Esophagus mucosa (tissue), 1 donor: ENCODE measurements at regions not wholly inside any gene's neighbourhood (a gene's known extent, or its start where the extent isn't known, plus 50 kb on each side); places are given as distances from the start of the nearest gene placed in this dataset.
"Not testable (repeated sequence)": the region's sequence is repeated elsewhere in the genome, so short reads cannot be mapped to it uniquely, and the experiment has no call there.

Experiments used
- ATAC-seq: fragments of 200-7000 bp; cut with Tn5 transposase; one replicate; pipeline ENCODE4 v1.9.1; 2020
- donor health status: DM: yes; HTN: yes; CAD: no.

- no peak for ATAC-seq
These were observed 143.3 kb downstream of the KCNRG start for GRCh38 chr13:50158385-50159165.

GRCh38 chr13:50159607-50160006 lies 144.4 kb downstream of the KCNRG start:
- no peak for ATAC-seq

- peak; percentile 55 for ATAC-seq
These were observed 145.8 kb downstream of the KCNRG start for GRCh38 chr13:50161052-50161451.

GRCh38 chr13:50162001-50162400 lies 146.8 kb downstream of the KCNRG start:
- ATAC-seq, result no peak

GRCh38 chr13:50162567-50162966 lies 147.3 kb downstream of the KCNRG start:
- ATAC-seq, result no peak

- no peak for ATAC-seq
These were observed 152.1 kb downstream of the KCNRG start for GRCh38 chr13:50167224-50167947.

- no peak for ATAC-seq
These were observed 152.7 kb downstream of the KCNRG start for GRCh38 chr13:50167967-50168366.

- no peak for ATAC-seq
These were observed 153.5 kb downstream of the KCNRG start for GRCh38 chr13:50168786-50169185.

- ATAC-seq, result no peak
These were observed 155.3 kb downstream of the KCNRG start for GRCh38 chr13:50170447-50171037.

- no peak for ATAC-seq
These were observed 156.5 kb downstream of the KCNRG start for GRCh38 chr13:50171590-50172282.

GRCh38 chr13:50173045-50173444 lies 157.8 kb downstream of the KCNRG start:
- ATAC-seq, result not testable (repeated sequence)

- no peak for ATAC-seq
These were observed 159.4 kb downstream of the KCNRG start for GRCh38 chr13:50174630-50175029.

- ATAC-seq, result no peak
These were observed 164.7 kb downstream of the KCNRG start for GRCh38 chr13:50179977-50180376.

- ATAC-seq, result not testable (repeated sequence)
These were observed 170.8 kb downstream of the KCNRG start for GRCh38 chr13:50185769-50186763.

GRCh38 chr13:50187352-50188029 lies 172.2 kb downstream of the KCNRG start:
- no peak for ATAC-seq

GRCh38 chr13:50188696-50189095 lies 173.5 kb downstream of the KCNRG start:
- ATAC-seq, result no peak

GRCh38 chr13:50189450-50189849 lies 174.2 kb downstream of the KCNRG start:
- no peak for ATAC-seq

- no peak for ATAC-seq
These were observed 175.8 kb downstream of the KCNRG start for GRCh38 chr13:50191004-50191403.

- ATAC-seq, result no peak
These were observed 177.1 kb downstream of the KCNRG start for GRCh38 chr13:50192272-50192813.

GRCh38 chr13:50195045-50195444 lies 179.8 kb downstream of the KCNRG start:
- no peak for ATAC-seq

GRCh38 chr13:50196118-50196517 lies 180.9 kb downstream of the KCNRG start:
- no peak for ATAC-seq
